A549 (cell line): ENCODE measurements at regions not wholly inside any gene's neighbourhood (a gene's known extent, or its start where the extent isn't known, plus 50 kb on each side); places are given as distances from the start of the nearest gene placed in this dataset.

Experiments used
- BCL3 ChIP-seq: fragments of >200 bp; sonication (Bioruptor Twin); formaldehyde crosslinking; IDR thresholded peaks from 3 replicates; pipeline ENCODE4 v1.6.1; 2016
- CTCF ChIP-seq: fragments of >200 bp; sonication (Bioruptor Twin); formaldehyde crosslinking; IDR thresholded peaks from 3 replicates; pipeline ENCODE4 v1.5.1; 2016
- EP300 ChIP-seq, 2 experiments: fragments of >200 bp; sonication (Bioruptor Twin); formaldehyde crosslinking; IDR thresholded peaks; 2 replicates in 1 of 2; 3 replicates in 1 of 2; pipeline ENCODE4 v1.6.1; 2016 to 2017
- REST ChIP-seq: fragments of 200-600 bp; sonication (generic); IDR thresholded peaks from 2 replicates; pipeline ENCODE4 v1.6.1; 2016; ENCODE audit warnings: antibody characterized with exemption, mild to moderate bottlenecking, moderate library complexity
- SMC3 ChIP-seq: fragments of >200 bp; sonication (Bioruptor Twin); formaldehyde crosslinking; IDR thresholded peaks from 3 replicates; pipeline ENCODE4 v1.6.1; 2018; ENCODE audit warnings: inconsistent platforms
- SREBF2 ChIP-seq: fragments of 450-650 bp; IDR thresholded peaks from 2 replicates; pipeline ENCODE4 v1.6.1; 2014; ENCODE audit warnings: mild to moderate bottlenecking, moderate library complexity
- TP53 ChIP-seq: fragments of 250-450 bp; sonication (Bioruptor Pico); IDR thresholded peaks from 2 replicates; pipeline ENCODE4 v1.5.0; 2021; ENCODE audit warnings: mild to moderate bottlenecking, moderate library complexity
- ZC3H11A ChIP-seq: fragments of 450-650 bp; IDR thresholded peaks from 2 replicates; pipeline ENCODE4 v1.6.1; 2014; ENCODE audit warnings: antibody characterized with exemption, mild to moderate bottlenecking
- ZFP36 ChIP-seq: fragments of 450-650 bp; IDR thresholded peaks from 2 replicates; pipeline ENCODE4 v1.6.1; 2014; ENCODE audit warnings: borderline replicate concordance; ENCODE audit not compliant: partially characterized antibody

- no peak for TF ChIP-seq SREBF2
- no peak for TF ChIP-seq ZC3H11A
- TF ChIP-seq CTCF, result no peak
- TF ChIP-seq TP53 (CRISPR knock-in tag), result no peak
- TF ChIP-seq SMC3, result no peak
- TF ChIP-seq BCL3, result no peak
- TF ChIP-seq ZFP36, result no peak
- no peak for TF ChIP-seq REST
- no peak for TF ChIP-seq EP300 (IDR thresholded peaks at IDR 0.05)
Measured at GRCh38 chr2:240351826-240352426, 83.5 kb upstream of the GPC1 start.
